ENCODE measurements at regions not wholly inside any gene's neighbourhood (a gene's known extent, or its start where the extent isn't known, plus 50 kb on each side); places are given as distances from the start of the nearest gene placed in this dataset.

- Histone ChIP-seq H3K9me3 (ENCODE audit: low read depth) (no peaks in the 10 kb centered on the region), H3K4me2 (no peak overlapping the region)
Observed at GRCh38 chr12:92570056-92570753, 132.6 kb upstream of the PLEKHG7 start.

GRCh38 chr12:92568691-92569090 is 134.1 kb upstream of the PLEKHG7 start:
- TF ChIP-seq CTCF (IDR thresholded peaks at IDR 0.05) (no peak), EZH2phosphoT487 (IDR thresholded peaks at IDR 0.05) (no peak), EZH2 (IDR thresholded peaks at IDR 0.05) (no peak)
- Mint-ChIP-seq H3K4me1 (no peaks in the 10 kb centered on the region), H3K27ac (no peak overlapping the region), H3K4me3 (no peak overlapping the region), H3K36me3 (no peaks in the 10 kb centered on the region), H3K9me3 (no peaks in the 10 kb centered on the region), H3K27me3 (ENCODE audit: insufficient read depth, low read depth) (peaks cover 3% of the 10 kb centered on the region)
- Histone ChIP-seq H2AFZ (replicated peaks) (peak overlapping the region; percentile 17), H3K4me2 (no peak overlapping the region), H3F3A (ENCODE audit: low read depth) (no peaks in the 10 kb centered on the region), H3K9me3 (ENCODE audit: low read depth) (no peaks in the 10 kb centered on the region), H3K4me3 (no peak overlapping the region), H3K9ac (no peak overlapping the region), H4K20me1 (ENCODE audit: low read depth) (no peaks in the 10 kb centered on the region), H3K27ac (no peak overlapping the region), H3K4me1 (peaks cover 8% of the 10 kb centered on the region), H3K36me3 (no peaks in the 10 kb centered on the region), H3K79me2 (ENCODE audit: low read depth) (no peaks in the 10 kb centered on the region), H3K27me3 (no peaks in the 10 kb centered on the region)
- DNase-seq (ENCODE audit: low spot score), result no peak

More at GRCh38 chr12:92570056-92570753, 132.6 kb upstream of the PLEKHG7 start:
- Histone ChIP-seq H3K4me3 (no peak overlapping the region), H2AFZ (replicated peaks) (no peak overlapping the region), H4K20me1 (ENCODE audit: low read depth) (no peaks in the 10 kb centered on the region), H3K9ac (no peak overlapping the region), H3F3A (ENCODE audit: low read depth) (no peaks in the 10 kb centered on the region), H3K79me2 (ENCODE audit: low read depth) (no peaks in the 10 kb centered on the region), H3K27ac (no peak overlapping the region), H3K4me1 (peaks cover 8% of the 10 kb centered on the region), H3K36me3 (no peaks in the 10 kb centered on the region), H3K27me3 (no peaks in the 10 kb centered on the region)
- Mint-ChIP-seq H3K27me3 (ENCODE audit: insufficient read depth, low read depth) (peaks cover 6% of the 10 kb centered on the region), H3K4me1 (peaks cover 9% of the 10 kb centered on the region), H3K27ac (no peak overlapping the region), H3K4me3 (no peak overlapping the region), H3K9me3 (no peaks in the 10 kb centered on the region), H3K36me3 (no peaks in the 10 kb centered on the region)
- TF ChIP-seq CTCF (IDR thresholded peaks at IDR 0.05) (peak; percentile 93), EZH2phosphoT487 (IDR thresholded peaks at IDR 0.05) (no peak), EZH2 (IDR thresholded peaks at IDR 0.05) (no peak)
- DNase-seq (ENCODE audit: low spot score), result peak; percentile 89

- TF ChIP-seq EZH2phosphoT487 (IDR thresholded peaks at IDR 0.05), result no peak
- TF ChIP-seq EZH2 (IDR thresholded peaks at IDR 0.05), result no peak
- TF ChIP-seq CTCF (IDR thresholded peaks at IDR 0.05), result no peak
- peaks cover 8% of the 10 kb centered on the region for H3K4me1 ChIP-seq
- Mint-ChIP-seq H3K4me1 (no peaks in the 10 kb centered on the region), H3K27me3 (ENCODE audit: insufficient read depth, low read depth) (peaks cover 2% of the 10 kb centered on the region), H3K36me3 (no peaks in the 10 kb centered on the region), H3K27ac (no peak overlapping the region), H3K9me3 (no peaks in the 10 kb centered on the region), H3K4me3 (no peak overlapping the region)
- H3K36me3 ChIP-seq, result no peaks in the 10 kb centered on the region
- no peak overlapping the region for H2AFZ ChIP-seq (replicated peaks)
- no peak overlapping the region for H3K4me2 ChIP-seq
- no peak overlapping the region for H3K9ac ChIP-seq
- H3F3A ChIP-seq (ENCODE audit: low read depth), result no peaks in the 10 kb centered on the region
- no peak overlapping the region for H3K4me3 ChIP-seq
- no peaks in the 10 kb centered on the region for H3K27me3 ChIP-seq
- no peaks in the 10 kb centered on the region for H3K79me2 ChIP-seq (ENCODE audit: low read depth)
- H3K27ac ChIP-seq, result no peak overlapping the region
- no peak for DNase-seq (ENCODE audit: low spot score)
- H3K9me3 ChIP-seq (ENCODE audit: low read depth), result no peaks in the 10 kb centered on the region
- no peaks in the 10 kb centered on the region for H4K20me1 ChIP-seq (ENCODE audit: low read depth)
Observed at GRCh38 chr12:92566448-92567019, 136.3 kb upstream of the PLEKHG7 start.

All from neural progenitor cell (in vitro differentiated cells).